B cell (primary cell): ENCODE measurements at regions not wholly inside any gene's neighbourhood (a gene's known extent, or its start where the extent isn't known, plus 50 kb on each side); places are given as distances from the start of the nearest gene placed in this dataset.

ENCODE experiments used
- ATAC-seq: fragments of 200-7000 bp; cut with Tn5 transposase; one replicate; pipeline ENCODE4 v1.10.0; 2021; ENCODE audit warnings: low read depth, mild to moderate bottlenecking, moderate number of reproducible peaks, moderate library complexity
- CTCF ChIA-PET: fragments of 350-600 bp; sonication (Branson Sonifier 250); formaldehyde crosslinking; loops from one replicate; lab custom pipeline; 2021; ENCODE audit warnings: antibody characterized with exemption, inconsistent platforms; lab: Charles Lee
- POLR2A ChIA-PET: fragments of 350-600 bp; sonication (Branson Sonifier 250); formaldehyde crosslinking; loops from one replicate; lab custom pipeline; 2021; ENCODE audit warnings: antibody characterized with exemption; lab: Charles Lee
- DNase-seq: peaks from one replicate; pipeline ENCODE4 v3.0.0; 2013
- H2AFZ ChIP-seq: 2 replicates; pipeline ENCODE4 v1.6.1; 2012; ENCODE audit warnings: mild to moderate bottlenecking, low read depth, low read length; ENCODE audit not compliant: insufficient read depth, poor library complexity, severe bottlenecking
- H3K27ac ChIP-seq, 2 donors: 1 replicate in 1 of 2; 2 replicates in 1 of 2; pipeline ENCODE4 v1.5.1; 2012 to 2013; ENCODE audit warnings: low read length in 2 of 2, mild to moderate bottlenecking in 2 of 2, moderate library complexity in 1 of 2
- H3K27me3 ChIP-seq, 4 experiments: fragments of 200-600 bp in 1 of 4; sonication (generic) in 1 of 4; replicated peaks in 1 of 4; 1 replicate in 2 of 4; 2 replicates in 2 of 4; pipeline versions ENCODE4 v1.6.1 to v1.7.0; 2013 to 2016; ENCODE audit warnings: low read length in 3 of 4, mild to moderate bottlenecking in 2 of 4, mixed read lengths in 1 of 4, moderate library complexity in 1 of 4; ENCODE audit not compliant: insufficient read depth in 4 of 4, control insufficient read depth in 3 of 4; ENCODE audit errors: control extremely low read depth in 1 of 4
- H3K36me3 ChIP-seq, 2 experiments: replicated peaks in 1 of 2; 1 replicate in 1 of 2; 2 replicates in 1 of 2; pipeline versions ENCODE4 v1.6.1 to v1.7.1; 2013; ENCODE audit warnings: low read length in 1 of 2; ENCODE audit not compliant: insufficient read depth in 2 of 2, control insufficient read depth in 1 of 2; ENCODE audit errors: control extremely low read depth in 1 of 2, extremely low read depth in 1 of 2
- H3K4me1 ChIP-seq, 2 donors: fragments of 200-600 bp in 1 of 2; sonication (generic) in 1 of 2; 1 replicate in 1 of 2; 2 replicates in 1 of 2; pipeline versions ENCODE4 v1.5.1 to v1.6.1; 2013 to 2017; ENCODE audit warnings: low read length in 2 of 2; ENCODE audit not compliant: control insufficient read depth in 2 of 2, insufficient read depth in 2 of 2
- H3K4me2 ChIP-seq: replicated peaks from 2 replicates; pipeline ENCODE3; 2012; ENCODE audit warnings: mild to moderate bottlenecking, low read depth, low read length; ENCODE audit not compliant: poor library complexity, severe bottlenecking
- H3K4me3 ChIP-seq, 5 experiments: fragments of 200-600 bp in 1 of 5; sonication (generic) in 1 of 5; 1 replicate in 3 of 5; 2 replicates in 2 of 5; pipeline versions ENCODE4 v1.5.1 to v1.7.0; 2011 to 2016; ENCODE audit warnings: low read length in 4 of 5, mild to moderate bottlenecking in 4 of 5, low read depth in 2 of 5, control low read depth in 1 of 5, moderate library complexity in 1 of 5; ENCODE audit not compliant: insufficient read depth in 1 of 5; ENCODE audit errors: control extremely low read depth in 1 of 5, extremely low read depth in 1 of 5
- H3K79me2 ChIP-seq: fragments of 200-600 bp; sonication (generic); one replicate; pipeline ENCODE4 v1.6.0; 2016; ENCODE audit warnings: low read length; ENCODE audit not compliant: control insufficient read depth, insufficient read depth
- H3K9ac ChIP-seq: fragments of 200-600 bp; sonication (generic); 2 replicates; pipeline ENCODE4 v1.6.1; 2017; ENCODE audit warnings: mild to moderate bottlenecking, low read length, moderate library complexity
- H3K9me3 ChIP-seq, 3 donors: one replicate each; pipeline versions ENCODE4 v1.6.1 to v1.7.1; 2013; ENCODE audit warnings: low read length in 2 of 3; ENCODE audit not compliant: control insufficient read depth in 2 of 3, insufficient read depth in 1 of 3; ENCODE audit errors: control extremely low read depth in 1 of 3
- H4K20me1 ChIP-seq: 2 replicates; pipeline ENCODE4 v1.6.0; 2012; ENCODE audit warnings: mild to moderate bottlenecking, low read length; ENCODE audit not compliant: insufficient read depth, control insufficient read depth, poor library complexity, severe bottlenecking
- H3K27ac Mint-ChIP-seq: one replicate; pipeline ENCODE4 v1.8.0; 2021; ENCODE audit warnings: mixed read lengths
- H3K27me3 Mint-ChIP-seq: one replicate; pipeline ENCODE4 v1.8.0; 2021; ENCODE audit warnings: mixed read lengths
- H3K4me1 Mint-ChIP-seq: one replicate; pipeline ENCODE4 v1.8.0; 2021; ENCODE audit warnings: mixed read lengths
- H3K4me3 Mint-ChIP-seq: one replicate; pipeline ENCODE4 v1.8.0; 2021; ENCODE audit warnings: mixed read lengths
- H3K9me3 Mint-ChIP-seq: one replicate; pipeline ENCODE4 v1.8.0; 2022; ENCODE audit warnings: mixed read lengths; ENCODE audit not compliant: insufficient read depth
- CTCF ChIP-seq: fragments of 200-600 bp; IDR thresholded peaks from one replicate; pipeline ENCODE4 v1.8.0; 2022; ENCODE audit warnings: antibody characterized with exemption, mild to moderate bottlenecking
- EZH2 ChIP-seq: IDR thresholded peaks from 2 replicates; pipeline ENCODE4 v1.6.1; 2012; ENCODE audit warnings: borderline replicate concordance, low read depth, mild to moderate bottlenecking, moderate library complexity, low read length; ENCODE audit not compliant: insufficient read depth, poor library complexity, severe bottlenecking
- WGBS: methylation state at CpG from one replicate; pipeline ENCODE4 v1.1.5; 2013; ENCODE audit warnings: missing lambda C conversion rate; ENCODE audit not compliant: insufficient coverage; 5-methylcytosine and 5-hydroxymethylcytosine counted together
- intact Hi-C: fragments of 100-400 bp; cut with micrococcal nuclease; formaldehyde crosslinking; loops from one replicate; pipeline ENCODE4 v1.10.0; 2022

- Histone ChIP-seq H3K9ac (no peak overlapping the region), H3K27ac (no peak overlapping the region), H4K20me1 (no peaks in the 10 kb centered on the region), H3K9me3 (no peaks in the 10 kb centered on the region), H3K4me2 (no peak overlapping the region), H3K4me1 (no peaks in the 10 kb centered on the region), H3K27me3 (no peaks in the 10 kb centered on the region), H3K4me3 (no peak overlapping the region), H2AFZ (no peak overlapping the region), H3K36me3 (no peaks in the 10 kb centered on the region), H3K79me2 (no peaks in the 10 kb centered on the region)
- H3K9me3 Mint-ChIP-seq, result no peaks in the 10 kb centered on the region
- CTCF ChIA-PET, result no interaction called here
- POLR2A ChIA-PET, result no interaction called here
- intact Hi-C loops, result no loop called here
- no peaks in the 10 kb centered on the region for H3K4me1 Mint-ChIP-seq
- no peak overlapping the region for H3K4me3 Mint-ChIP-seq
- no peak overlapping the region for H3K27ac Mint-ChIP-seq
- ATAC-seq (no peak), DNase-seq (no peak)
- H3K27me3 Mint-ChIP-seq, result no peaks in the 10 kb centered on the region
- TF ChIP-seq CTCF (no peak), EZH2 (no peak)
These were observed 213.8 kb upstream of the RADX start for GRCh38 chrX:106397788-106398538.

GRCh38 chrX:106401965-106402559 lies 209.7 kb upstream of the RADX start:
- Mint-ChIP-seq H3K4me3 (no peak overlapping the region), H3K27ac (no peak overlapping the region), H3K4me1 (no peaks in the 10 kb centered on the region), H3K27me3 (no peaks in the 10 kb centered on the region), H3K9me3 (no peaks in the 10 kb centered on the region)
- Histone ChIP-seq H3K4me3 (no peak overlapping the region), H3K27me3 (no peaks in the 10 kb centered on the region), H3K27ac (no peak overlapping the region), H3K9ac (no peak overlapping the region), H4K20me1 (no peaks in the 10 kb centered on the region), H3K4me1 (no peaks in the 10 kb centered on the region), H3K9me3 (no peaks in the 10 kb centered on the region), H3K4me2 (no peak overlapping the region), H3K79me2 (no peaks in the 10 kb centered on the region), H2AFZ (no peak overlapping the region), H3K36me3 (no peaks in the 10 kb centered on the region)
- intact Hi-C loops, result no loop called here
- DNase-seq (no peak), ATAC-seq (no peak)
- ChIA-PET CTCF (no interaction called here), POLR2A (no interaction called here)
- TF ChIP-seq CTCF (no peak), EZH2 (no peak)
- 88% methylated on average over 1 of the region's 10 CpGs for WGBS
